Embryonic facial prominence (tissue), 1 donor: ENCODE measurements at regions not wholly inside any gene's neighbourhood (a gene's known extent, or its start where the extent isn't known, plus 50 kb on each side); places are given as distances from the start of the nearest gene placed in this dataset.
"Not testable (repeated sequence)": the region's sequence is repeated elsewhere in the genome, so short reads cannot be mapped to it uniquely, and the experiment has no call there.

Experiments used
- DNase-seq: peaks from one replicate; pipeline ENCODE4 v3.0.0-alpha.2; 2016; ENCODE audit errors: extremely low spot score

DNA sequence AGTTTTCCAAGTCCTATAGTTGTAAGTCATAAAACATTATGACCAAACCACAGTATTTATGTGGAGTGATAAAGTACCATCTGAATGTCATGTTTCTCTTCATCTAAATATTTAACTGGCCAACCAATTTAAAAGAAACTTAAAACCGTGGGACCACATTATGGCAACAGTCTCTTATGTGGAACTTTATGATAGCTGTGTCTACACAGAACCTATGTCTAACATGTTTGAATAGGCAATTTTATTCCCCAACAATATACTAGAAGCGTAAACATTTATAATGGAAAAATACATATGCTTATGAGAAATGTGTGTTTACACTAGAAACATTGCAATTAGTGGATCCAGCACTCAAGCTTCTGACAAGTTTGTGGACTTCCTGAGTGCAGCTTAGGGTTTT, 680.7 kb downstream of the REEP3 start:
- DNase-seq = no peak

DNA sequence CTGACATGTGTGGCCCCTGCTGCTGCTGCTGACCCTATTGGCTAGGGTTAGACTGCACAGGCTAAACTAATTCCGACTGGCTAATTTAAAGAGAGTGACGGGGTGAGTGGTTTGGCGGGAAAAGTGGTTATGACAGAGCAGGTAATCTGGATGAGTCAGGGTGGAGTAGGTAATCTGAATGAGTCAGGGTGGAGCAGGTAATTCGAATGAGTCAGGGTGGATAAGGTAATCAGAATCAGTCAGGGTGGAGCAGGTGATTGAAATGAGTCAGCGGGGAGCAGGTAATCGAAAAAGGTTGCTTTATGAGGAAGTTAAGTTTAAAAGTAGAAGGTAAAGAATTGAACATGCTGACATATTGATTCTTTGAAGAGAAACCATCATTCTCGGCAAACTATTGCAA, 683.3 kb downstream of the REEP3 start:
- not testable (repeated sequence) for DNase-seq

DNA sequence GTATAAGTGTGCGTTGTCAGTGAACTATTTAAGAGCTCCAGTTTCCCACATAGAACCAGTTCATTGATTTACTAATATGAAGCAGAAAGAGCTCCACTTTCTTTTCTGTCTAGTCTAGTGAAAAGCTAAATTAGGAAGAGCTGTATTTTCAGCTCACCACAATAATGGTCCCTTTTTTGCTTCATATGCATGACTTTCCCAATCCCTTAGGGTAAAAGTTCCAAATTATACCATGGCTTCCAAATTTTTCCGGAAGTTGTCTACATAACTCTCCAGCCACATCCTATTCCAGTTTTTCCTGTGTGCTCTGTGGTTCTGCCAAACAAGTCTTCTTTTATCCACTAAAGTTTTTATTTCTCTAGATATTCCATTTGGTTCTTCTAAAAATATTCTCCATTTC, 685.2 kb downstream of the REEP3 start:
- no peak for DNase-seq

DNA sequence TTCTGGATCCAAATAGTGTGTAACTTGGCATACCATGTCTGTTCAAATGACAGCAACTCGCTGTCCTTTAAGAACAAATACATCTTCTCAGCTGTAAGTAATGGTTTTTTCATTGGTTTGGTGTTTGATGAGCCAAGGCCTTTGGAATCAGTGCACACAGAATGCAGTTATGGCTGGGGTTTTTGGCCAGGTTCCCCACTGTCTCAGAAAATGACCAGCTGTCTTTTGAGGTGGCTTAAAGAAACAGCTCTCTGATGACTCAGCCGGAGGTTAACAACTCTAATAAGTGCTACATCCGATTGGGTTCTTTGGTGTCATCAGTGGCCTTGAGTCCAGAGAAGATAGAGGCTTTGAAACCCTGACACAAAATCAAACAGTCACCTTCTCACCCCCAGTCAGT, 688.4 kb downstream of the REEP3 start:
- DNase-seq = no peak

- DNase-seq = no peak
Measured at GRCh38 chr10:64210211-64210610, 689.0 kb downstream of the REEP3 start.

DNA sequence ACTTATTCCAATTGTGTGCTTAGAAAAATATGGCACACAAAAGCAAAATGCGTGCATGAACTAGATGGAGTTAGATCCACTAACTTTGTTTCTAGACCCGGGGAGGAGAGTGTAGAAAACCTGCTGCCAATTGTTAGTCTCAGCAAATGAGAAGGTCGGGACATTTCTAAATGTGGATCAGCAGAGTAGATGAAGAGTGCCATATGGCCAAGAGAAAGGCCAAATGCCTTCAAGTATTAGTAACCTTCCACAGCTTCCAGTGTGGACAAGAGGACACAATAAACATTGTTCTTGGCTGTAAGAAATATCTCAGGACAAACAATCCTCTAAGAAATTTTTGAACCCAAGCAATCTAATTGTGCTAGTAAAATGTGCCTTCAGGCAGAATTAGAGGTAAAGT, 690.3 kb downstream of the REEP3 start:
- no peak for DNase-seq

DNA sequence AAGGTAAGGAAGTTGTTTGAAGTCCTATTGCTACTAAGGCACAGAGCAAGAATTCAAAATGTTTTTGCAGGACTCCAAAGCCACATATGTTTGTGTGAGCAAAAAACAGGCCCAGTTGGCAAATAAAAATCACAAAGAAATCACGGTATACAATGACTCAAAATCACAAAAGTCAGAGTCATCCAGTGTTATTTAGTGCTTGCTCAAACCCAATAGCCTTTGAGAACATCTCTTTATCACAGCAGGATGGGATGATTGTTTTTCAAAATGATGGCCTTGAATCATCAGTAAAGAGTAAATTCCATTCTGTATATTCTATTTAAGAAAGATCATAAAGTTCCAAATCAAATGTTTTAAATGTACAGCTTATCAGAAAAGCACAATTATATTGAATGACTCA, 693.9 kb downstream of the REEP3 start:
- no peak for DNase-seq

GRCh38 chr10:64219271-64220025, 698.2 kb downstream of the REEP3 start:
- DNase-seq = no peak

- no peak for DNase-seq
Measured at GRCh38 chr10:64234489-64234888, 713.3 kb downstream of the REEP3 start.

DNA sequence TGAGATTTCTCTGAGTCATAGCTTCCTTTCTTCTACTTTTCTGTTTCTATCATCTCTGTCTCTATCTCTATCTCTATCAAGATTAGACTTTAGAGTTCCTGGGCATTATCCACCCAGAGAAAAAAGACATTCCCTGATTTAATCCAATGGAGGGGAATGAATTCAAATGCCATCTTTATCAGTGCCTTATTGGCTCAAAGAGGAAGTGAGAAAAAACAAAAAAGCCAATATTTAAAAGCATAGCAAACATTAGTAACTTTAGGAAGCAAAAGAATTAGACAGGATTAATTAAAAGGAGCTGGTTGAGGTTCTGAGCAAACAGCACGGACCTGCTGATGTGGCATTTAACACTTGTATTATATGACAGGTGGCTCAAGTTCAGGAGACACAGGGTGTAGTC, 736.5 kb downstream of the REEP3 start:
- no peak for DNase-seq

DNA sequence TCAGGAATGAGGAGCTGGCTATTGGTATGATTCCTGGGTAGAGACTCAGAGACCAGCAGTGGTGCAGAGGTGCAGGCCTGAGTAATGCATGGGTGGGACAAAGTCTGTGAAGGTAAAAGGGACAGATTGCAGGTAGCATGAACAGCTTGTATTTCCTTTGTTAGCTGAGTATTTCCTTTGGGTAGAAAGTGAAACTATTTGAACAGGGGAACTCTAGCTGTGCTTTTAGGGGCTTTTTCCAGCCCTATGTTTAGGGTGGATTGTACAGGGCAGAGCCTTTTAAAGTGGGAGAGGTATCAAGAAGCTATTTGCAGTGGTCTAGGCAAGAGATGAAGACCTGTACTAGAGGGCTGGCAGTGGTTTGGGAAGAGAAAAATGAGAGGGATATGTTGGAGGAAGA, 739.9 kb downstream of the REEP3 start:
- no peak for DNase-seq

GRCh38 chr10:64261676-64262075, 740.5 kb downstream of the REEP3 start:
- DNase-seq = no peak

DNA sequence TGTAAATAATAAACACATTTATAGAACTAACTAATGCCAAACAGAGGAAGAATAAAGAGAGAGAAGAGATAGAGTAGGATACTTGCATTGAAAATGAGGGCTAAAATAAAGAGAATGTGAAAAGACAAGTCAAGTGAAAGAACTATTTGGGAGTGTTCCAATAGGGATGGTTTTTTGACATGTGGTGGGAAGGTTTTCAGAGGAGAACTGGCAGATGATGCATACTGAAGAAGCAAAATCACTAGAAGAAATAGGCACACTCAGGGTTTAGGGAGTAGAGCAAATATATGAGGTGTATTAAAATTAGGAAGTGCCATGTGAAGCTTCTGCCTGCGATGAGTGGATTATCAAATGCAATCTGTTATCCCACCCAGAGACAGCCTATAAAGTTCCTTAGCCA, 744.8 kb downstream of the REEP3 start:
- DNase-seq = no peak

GRCh38 chr10:64271508-64271907, 750.3 kb downstream of the REEP3 start:
- no peak for DNase-seq

DNA sequence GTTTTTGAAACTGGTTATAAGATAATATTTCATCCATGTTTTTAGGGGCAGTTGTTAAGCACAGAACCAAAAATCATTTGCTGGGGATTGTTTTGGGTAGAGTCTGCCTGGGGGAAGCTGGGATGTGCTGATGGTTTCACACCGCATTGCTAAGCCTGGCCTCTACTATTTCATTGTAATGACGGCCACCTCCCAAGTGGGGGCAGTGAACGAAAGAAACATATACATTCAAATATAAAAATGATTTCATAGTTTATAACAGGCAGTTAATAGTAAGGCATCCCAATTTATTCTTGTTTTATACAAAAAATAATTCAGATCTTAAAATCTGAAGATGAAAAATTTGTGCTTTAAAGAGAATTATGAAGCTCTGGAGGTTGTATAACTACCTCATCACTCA, 750.8 kb downstream of the REEP3 start:
- DNase-seq = no peak

DNA sequence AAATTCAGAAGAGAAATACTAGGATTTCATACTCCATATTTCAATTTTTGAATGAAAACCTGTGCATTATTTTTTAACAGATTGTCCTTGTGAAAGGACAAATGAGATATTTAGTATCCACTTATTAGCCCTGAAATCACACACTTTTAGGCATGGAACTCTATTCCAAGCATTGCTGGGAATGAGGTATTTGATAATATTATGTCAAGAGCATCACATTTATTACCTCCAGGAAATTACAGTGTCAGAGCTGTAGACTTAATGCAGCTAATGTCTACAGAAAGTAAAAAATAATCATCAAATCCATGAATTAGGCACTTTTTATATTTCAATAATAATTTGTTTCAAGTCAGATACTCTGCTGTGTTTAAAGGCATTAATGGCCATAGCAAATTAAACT, 753.8 kb downstream of the REEP3 start:
- DNase-seq = no peak

- no peak for DNase-seq
Measured at GRCh38 chr10:64275774-64276173, 754.6 kb downstream of the REEP3 start.

- DNase-seq = no peak
Measured at GRCh38 chr10:64277536-64277935, 756.3 kb downstream of the REEP3 start.

DNA sequence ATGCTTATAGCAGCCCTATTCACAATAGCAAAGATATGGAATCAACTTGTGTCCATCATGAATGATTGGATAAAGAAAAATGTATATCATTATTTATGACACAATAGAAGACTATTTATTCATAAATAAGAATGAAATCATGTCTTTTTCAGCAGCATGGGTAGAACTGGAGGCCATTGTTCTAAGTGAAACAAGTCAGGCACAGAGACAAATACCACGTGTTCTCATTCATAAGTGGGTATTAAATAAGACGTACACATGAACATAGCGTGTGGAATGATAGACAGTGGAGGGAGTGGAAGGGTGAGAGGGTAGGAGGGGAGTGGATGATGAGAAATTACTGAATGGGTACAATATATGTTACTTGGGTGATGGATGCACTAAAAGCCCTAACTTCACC, 762.4 kb downstream of the REEP3 start:
- DNase-seq = no peak

GRCh38 chr10:64286533-64286932, 765.3 kb downstream of the REEP3 start:
- no peak for DNase-seq

GRCh38 chr10:64288404-64288803, 767.2 kb downstream of the REEP3 start:
- no peak for DNase-seq

DNA sequence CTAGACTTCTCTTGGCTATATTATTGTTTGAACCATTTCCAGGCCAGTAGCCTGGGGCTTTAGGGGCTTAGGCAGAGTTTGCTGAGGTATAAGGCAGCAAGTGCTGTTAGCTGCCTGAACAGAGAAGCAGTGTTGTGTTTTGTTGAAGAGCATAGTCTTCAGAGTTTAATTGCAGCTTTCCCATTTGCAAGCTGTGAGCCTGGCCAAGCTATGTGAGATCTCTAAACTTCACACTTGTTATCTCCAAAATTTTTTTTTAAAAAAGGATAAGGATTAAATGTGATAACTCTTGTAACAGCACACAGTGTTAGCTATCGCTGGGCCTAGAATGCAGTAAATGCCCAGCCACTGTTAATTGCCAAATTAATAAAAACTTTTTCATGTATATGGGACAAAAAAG, 782.4 kb downstream of the REEP3 start:
- DNase-seq = no peak

DNA sequence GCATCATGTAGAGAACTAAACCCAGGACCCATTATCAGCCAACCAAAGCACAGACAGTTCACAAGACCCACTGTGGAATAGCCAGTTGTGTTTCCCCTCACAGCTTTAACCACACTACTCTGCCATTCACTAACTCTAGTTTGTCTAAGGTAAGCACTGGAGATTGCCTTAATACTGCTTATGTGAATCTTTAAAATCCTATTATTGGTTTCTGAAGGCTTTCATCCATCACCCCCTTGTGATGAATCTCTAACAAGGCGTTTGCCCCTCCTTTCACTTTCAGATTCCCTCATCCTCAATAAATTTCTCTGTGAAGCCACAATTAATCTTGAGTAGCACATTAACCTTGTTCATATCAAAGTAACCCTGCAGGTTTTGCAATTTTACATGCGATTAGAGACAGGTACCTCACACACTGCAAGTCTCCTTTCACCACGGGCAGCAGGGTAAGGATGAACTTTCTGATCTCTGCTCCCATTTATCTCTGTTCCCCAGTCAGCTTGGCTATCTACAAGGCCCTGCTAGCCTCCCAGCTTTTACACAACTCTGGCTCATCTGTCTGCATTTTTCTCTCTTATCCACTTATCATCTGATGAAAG, 785.6 kb downstream of the REEP3 start:
- DNase-seq = no peak

GRCh38 chr10:64312876-64313275, 791.7 kb downstream of the REEP3 start:
- DNase-seq = no peak
